ENCODE measurements at regions not wholly inside any gene's neighbourhood (a gene's known extent, or its start where the extent isn't known, plus 50 kb on each side); places are given as distances from the start of the nearest gene placed in this dataset.
A peak's percentile ranks its signal among the peaks of the same experiment; 100 is the strongest.

DNA sequence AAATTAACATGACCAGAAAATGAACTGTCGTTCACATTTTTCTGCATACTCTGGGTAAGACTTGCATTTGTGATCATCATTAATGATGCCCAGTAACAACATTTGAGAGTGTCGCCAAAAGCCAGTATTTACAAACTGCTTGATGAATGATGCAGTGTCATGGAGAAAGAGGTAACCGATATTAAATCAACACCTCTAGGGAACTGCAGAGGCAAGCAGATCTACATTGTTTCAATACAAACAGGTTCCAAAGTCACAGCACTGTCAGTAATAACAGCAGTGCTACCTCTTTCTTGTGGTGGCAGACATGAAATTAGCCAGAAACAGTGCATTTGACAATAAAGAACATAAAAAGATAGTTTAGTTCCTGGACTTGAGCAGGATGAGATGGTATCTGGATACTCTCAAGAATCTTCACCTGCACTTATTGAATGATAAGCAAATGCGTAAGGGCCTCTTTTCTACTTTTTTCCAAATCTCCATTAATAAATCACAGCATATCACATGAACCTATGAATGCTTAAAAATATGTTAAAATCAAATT is 456.6 kb downstream of the ARHGEF28 start:
- WGBS, 10 experiments: 62 to 100% (median 90%) methylated on average over 1 to 4 of the region's 4 CpGs; no CpG with 5 or more reads in 1 of the 10 experiments
- in situ Hi-C loops (cut with MboI; ENCODE audit: low pct_unique_long_range_greater_than_20kb in 2 of 9, low sequenced_read_pairs in 9 of 9, unreplicated experiment in 9 of 9): no loop called here
- no peak overlapping the region for H3K4me3 ChIP-seq
- ATAC-seq (replicated peaks in 6 of 8): peak in 3 of 8 experiments; percentile 22 to 77 (median 33)
- no peak overlapping the region for H3K27ac ChIP-seq
- H3K4me1 ChIP-seq (replicated peaks in 1 of 2): peaks cover 10 to 14% of the 10 kb centered on the region in 2 donors

DNA sequence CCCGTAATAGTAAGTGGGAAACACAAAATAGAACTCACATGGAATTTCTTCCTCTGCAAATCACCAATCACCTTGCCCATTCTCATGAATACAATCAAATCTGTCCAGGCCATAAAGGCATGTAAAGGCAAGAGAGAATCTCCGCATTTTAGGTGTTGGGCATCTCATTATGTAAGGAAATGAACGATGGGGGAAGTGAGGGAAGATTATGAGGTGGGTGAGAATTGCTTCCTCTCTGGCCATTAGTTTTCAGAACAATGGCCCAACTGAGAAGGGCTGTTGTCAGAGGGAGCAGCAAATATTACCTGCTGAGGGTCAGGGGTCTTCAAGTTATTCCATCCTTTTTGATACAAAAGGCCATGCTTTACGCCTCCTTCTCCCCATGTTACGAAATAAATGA is 455.1 kb downstream of the ARHGEF28 start:
- no peak overlapping the region for H3K4me3 ChIP-seq
- 65 to 100% (median 88%) methylated on average over 1 to 5 of the region's 5 CpGs; no CpG with 5 or more reads in 1 of the 10 experiments for WGBS, 10 experiments
- ATAC-seq (replicated peaks in 6 of 8): no peak
- peaks cover 10 to 14% of the 10 kb centered on the region in 2 donors for H3K4me1 ChIP-seq (replicated peaks in 1 of 2)
- no peak overlapping the region for H3K27ac ChIP-seq
- in situ Hi-C loops (cut with MboI; ENCODE audit: low pct_unique_long_range_greater_than_20kb in 2 of 9, low sequenced_read_pairs in 9 of 9, unreplicated experiment in 9 of 9): no loop called here

DNA sequence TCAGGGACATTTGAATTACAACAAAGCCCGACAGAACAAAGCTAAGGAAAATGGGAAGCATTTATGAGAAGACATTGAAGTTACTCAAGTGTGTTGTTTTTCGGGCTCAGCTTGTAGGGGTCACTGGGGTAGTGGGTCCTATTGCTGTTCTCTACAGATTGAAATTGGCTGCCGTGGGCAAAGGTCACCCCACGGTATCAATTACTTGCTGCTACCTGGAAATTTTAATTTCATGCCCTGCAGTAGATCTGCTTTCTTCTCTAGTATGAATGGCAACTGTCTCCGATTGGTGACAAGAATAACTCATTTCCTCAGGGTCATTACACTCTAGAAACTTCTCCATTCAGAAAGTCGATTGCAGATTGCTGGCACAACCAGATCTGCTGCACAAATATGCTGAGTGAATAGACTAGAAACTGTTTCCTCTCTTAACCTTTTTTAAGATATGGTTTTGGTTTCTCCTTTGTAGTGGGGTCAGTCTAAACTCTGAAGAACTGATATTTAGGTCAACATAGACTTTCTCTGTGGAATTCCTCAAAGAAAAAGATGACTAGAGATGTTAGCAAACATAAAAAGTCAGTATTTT is 454.1 kb downstream of the ARHGEF28 start:
- ATAC-seq (replicated peaks in 6 of 8): no peak

DNA sequence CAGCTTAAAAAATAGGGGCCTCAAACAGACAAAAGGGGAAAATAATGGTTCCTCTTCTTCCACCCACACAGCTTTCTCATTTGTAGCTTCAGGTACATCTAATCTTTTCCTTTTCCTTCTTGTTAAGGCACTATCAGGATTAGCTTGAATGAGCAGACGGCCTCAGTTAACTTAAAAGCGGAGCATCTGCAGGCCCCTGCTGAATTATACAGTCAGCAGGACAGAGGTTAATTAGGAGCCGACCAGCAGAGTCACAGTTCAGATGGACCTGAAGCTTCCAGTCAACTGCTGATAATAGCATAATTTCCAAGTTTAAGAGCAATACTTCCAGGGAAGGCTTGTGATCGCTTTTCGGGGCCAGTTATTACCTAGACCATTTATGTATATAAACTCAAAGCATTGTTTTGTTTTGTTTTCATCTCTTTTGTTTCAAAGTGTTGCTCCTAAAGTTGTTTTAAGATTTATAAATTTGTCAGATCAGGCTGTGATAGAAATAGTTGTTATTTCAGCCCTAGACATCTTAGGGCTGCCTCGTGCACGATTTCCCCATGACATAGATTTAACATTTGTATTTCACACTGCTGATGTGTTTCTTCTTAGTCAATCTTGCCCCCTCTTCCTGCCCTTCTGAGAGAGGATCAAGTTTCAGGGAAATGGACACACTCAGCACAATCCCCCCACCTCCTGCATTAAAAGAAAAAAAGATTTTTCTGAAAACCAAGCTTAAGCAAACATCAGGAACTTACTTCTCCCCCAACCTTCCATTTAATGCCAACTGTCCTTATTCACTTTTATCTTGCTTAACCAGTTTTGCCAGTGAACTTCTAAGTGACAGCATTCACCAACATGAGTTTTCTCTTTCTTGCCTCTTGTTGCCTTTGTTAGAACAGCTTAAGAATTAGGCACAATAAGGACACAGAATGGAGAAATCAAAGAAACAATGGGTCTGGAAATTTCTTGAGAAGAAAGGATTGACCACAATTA is 449.8 kb downstream of the ARHGEF28 start:
- H3K4me1 ChIP-seq (replicated peaks in 1 of 2): no peaks in the 10 kb centered on the region
- no peak for ATAC-seq (replicated peaks in 6 of 8)
- no peak overlapping the region for H3K4me3 ChIP-seq
- in situ Hi-C loops (cut with MboI; ENCODE audit: low pct_unique_long_range_greater_than_20kb in 2 of 9, low sequenced_read_pairs in 9 of 9, unreplicated experiment in 9 of 9): no loop called here
- no peak overlapping the region for H3K27ac ChIP-seq
- 29 to 79% (median 53%) methylated on average over 3 to 7 of the region's 7 CpGs for WGBS, 10 experiments

More for the DNA sequence above, 454.1 kb downstream of the ARHGEF28 start:
- Histone ChIP-seq H3K4me3 (no peak overlapping the region), H3K27ac (no peak overlapping the region), H3K4me1 (replicated peaks in 1 of 2) (peaks cover 10 to 14% of the 10 kb centered on the region in 2 donors)
- in situ Hi-C loops (cut with MboI; ENCODE audit: low pct_unique_long_range_greater_than_20kb in 2 of 9, low sequenced_read_pairs in 9 of 9, unreplicated experiment in 9 of 9): no loop called here
- 48 to 100% (median 85%) methylated on average over 1 to 6 of the region's 6 CpGs for WGBS, 10 experiments

DNA sequence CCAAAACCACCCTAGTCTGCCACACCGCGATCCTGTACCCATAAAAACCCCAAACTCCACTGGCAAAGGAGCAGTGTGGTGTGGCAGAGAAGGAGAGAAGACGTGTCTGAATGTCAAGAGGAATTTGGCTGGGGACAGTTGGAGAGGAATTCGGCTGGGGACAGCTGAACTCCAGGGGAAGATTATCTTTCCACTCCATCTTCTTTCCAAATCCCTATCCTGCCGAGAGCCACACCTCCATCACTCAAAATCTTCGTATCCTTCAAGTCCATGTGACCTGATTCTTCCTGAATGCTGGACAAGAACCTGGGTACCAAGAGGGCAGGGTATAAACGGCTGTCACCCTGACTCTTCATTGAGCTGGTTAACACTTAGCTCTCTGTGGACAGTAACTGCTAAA is 448.1 kb downstream of the ARHGEF28 start:
- no peaks in the 10 kb centered on the region for H3K4me1 ChIP-seq (replicated peaks in 1 of 2)
- in situ Hi-C loops (cut with MboI; ENCODE audit: low pct_unique_long_range_greater_than_20kb in 2 of 9, low sequenced_read_pairs in 9 of 9, unreplicated experiment in 9 of 9): no loop called here
- no peak overlapping the region for H3K4me3 ChIP-seq
- H3K27ac ChIP-seq: no peak overlapping the region
- WGBS, 10 experiments: 92 to 100% (median 96%) methylated on average over 2 to 5 of the region's 7 CpGs; no CpG with 5 or more reads in 5 of the 10 experiments
- ATAC-seq (replicated peaks in 6 of 8): no peak

DNA sequence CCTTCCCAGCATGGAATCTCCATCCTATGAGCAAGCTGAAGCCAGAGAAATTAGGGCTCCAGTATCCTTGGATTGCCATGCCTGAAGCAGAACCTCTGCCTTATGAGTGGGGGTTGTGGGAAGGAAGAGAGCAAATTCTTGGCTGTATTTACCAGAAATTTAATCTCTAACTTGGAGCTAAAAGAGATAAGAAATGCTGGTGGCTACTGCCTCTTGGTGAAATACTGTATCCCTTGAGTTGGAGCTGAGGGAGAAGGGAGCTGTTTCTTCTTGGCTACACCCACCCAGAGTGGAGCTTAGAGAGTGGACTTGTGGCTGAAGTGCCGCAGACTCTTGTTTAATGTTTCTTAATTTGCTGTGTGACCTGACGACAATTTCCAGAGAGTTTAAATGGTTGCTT is 447.3 kb downstream of the ARHGEF28 start:
- no peak for ATAC-seq (replicated peaks in 6 of 8)
- WGBS, 10 experiments: 83 to 100% (median 100%) methylated on average over 1 to 2 of the region's 2 CpGs; no CpG with 5 or more reads in 1 of the 10 experiments
- in situ Hi-C loops (cut with MboI; ENCODE audit: low pct_unique_long_range_greater_than_20kb in 2 of 9, low sequenced_read_pairs in 9 of 9, unreplicated experiment in 9 of 9): no loop called here
- Histone ChIP-seq H3K4me1 (replicated peaks in 1 of 2) (no peaks in the 10 kb centered on the region), H3K27ac (no peak overlapping the region), H3K4me3 (no peak overlapping the region)

DNA sequence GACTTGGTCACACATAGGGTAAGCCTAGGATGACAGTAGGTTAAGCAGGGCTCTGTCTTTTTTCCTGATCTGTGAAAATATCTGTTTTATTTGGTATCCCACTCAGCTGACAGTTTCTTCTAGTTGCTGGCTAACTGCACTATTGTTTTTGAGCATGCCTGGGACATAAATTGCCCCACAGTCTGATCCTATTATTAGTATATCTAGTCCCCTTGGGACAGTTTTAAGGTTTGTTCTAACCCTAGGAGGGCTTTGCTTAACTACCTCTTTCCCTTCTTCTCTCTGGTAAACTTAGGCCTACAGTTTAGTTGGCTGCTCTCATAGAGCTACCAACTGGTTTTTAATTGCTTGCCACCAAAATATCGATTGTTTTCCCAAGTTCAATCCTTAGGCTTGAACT is 446.6 kb downstream of the ARHGEF28 start:
- Histone ChIP-seq H3K4me1 (replicated peaks in 1 of 2) (no peaks in the 10 kb centered on the region), H3K27ac (no peak overlapping the region), H3K4me3 (no peak overlapping the region)
- ATAC-seq (replicated peaks in 6 of 8): no peak
- in situ Hi-C loops (cut with MboI; ENCODE audit: low pct_unique_long_range_greater_than_20kb in 2 of 9, low sequenced_read_pairs in 9 of 9, unreplicated experiment in 9 of 9): no loop called here
- 83 to 100% (median 100%) methylated on average over 1 of the region's 1 CpG; no CpG with 5 or more reads in 4 of the 10 experiments for WGBS, 10 experiments

DNA sequence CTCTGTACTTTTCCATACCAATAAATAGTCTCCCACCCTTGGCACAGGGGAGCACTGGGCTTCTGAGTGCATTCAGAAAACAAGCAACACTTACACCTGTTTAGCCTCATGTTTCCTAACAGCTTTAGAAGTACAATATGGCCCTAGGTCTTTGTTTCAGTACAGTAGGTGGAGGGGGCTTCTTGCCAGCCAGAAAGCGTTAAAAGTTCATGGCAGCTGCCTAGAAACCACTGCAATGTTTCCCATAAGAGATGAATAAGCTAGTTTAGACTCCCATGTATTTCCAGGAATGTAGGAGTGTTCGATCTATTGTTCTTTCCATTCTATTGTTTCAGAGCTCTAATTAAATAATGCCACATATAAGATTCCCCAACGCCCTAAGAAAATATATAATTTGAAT is 444.8 kb downstream of the ARHGEF28 start:
- no peak overlapping the region for H3K4me3 ChIP-seq
- WGBS, 10 experiments: 67 to 100% (median 100%) methylated on average over 1 to 3 of the region's 3 CpGs; no CpG with 5 or more reads in 4 of the 10 experiments
- no peak overlapping the region for H3K27ac ChIP-seq
- H3K4me1 ChIP-seq (replicated peaks in 1 of 2): no peaks in the 10 kb centered on the region
- no peak for ATAC-seq (replicated peaks in 6 of 8)
- in situ Hi-C loops (cut with MboI; ENCODE audit: low pct_unique_long_range_greater_than_20kb in 2 of 9, low sequenced_read_pairs in 9 of 9, unreplicated experiment in 9 of 9): no loop called here

DNA sequence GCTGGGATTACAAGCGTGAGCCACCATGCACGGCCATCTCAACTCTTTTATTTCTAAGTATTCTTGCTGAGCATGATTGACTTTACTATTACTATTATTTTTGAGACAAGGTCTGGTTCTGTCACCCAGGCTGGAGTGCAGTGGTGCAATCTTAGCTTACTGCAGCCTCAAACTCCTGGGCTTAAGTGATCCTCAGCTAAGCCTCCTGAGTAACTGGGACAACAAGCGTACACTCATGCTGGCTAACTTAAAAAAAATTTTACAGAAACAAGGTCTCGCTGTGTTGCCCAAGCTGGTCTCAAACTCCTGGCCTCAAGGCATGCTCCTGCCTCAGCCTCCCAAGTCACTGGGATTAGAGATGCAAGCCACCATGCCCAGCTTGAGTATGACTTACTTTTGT is 443.7 kb downstream of the ARHGEF28 start:
- ATAC-seq (replicated peaks in 6 of 8): no peak
- WGBS, 10 experiments: 17 to 100% (median 89%) methylated on average over 1 to 4 of the region's 4 CpGs; no CpG with 5 or more reads in 1 of the 10 experiments
- H3K4me3 ChIP-seq: no peak overlapping the region
- H3K27ac ChIP-seq: no peak overlapping the region
- no peaks in the 10 kb centered on the region for H3K4me1 ChIP-seq (replicated peaks in 1 of 2)
- in situ Hi-C loops (cut with MboI; ENCODE audit: low pct_unique_long_range_greater_than_20kb in 2 of 9, low sequenced_read_pairs in 9 of 9, unreplicated experiment in 9 of 9): no loop called here

DNA sequence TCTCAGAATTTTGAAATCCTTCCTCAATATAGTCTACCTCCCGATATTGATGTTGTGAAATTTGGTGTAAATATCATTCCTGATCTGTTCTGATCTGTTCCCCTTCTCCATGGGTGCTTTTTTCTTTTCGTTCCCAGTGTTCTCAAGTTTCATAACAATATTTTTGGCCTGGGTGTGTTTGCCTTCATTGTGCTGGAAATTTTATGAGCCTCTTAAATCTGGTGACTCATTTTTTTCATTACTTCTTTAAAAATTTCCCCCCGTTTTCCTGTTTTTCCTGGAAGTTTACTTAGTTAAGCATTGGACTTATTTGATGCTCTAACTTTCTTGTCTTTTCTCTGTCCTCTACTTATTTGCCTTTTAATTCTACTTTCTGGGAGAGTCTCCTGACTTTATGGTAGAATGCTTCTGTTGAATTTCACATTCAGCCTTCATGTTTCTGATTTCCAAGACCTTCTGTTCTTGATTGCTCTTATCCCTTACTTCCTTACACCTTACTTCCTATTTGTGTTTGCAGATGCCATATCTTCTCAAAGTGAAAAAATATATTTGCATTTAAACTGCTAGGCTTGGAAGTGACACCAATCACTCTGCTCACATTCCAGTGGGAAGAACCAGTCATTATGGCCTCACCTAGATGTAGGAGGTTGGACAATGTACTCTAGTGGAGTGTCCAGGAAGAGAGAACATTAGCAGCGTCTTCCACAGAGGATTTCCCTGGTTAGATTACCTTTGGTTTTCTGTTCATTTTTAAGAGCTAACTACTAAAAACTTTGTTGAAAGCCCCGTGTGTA is 441.9 kb downstream of the ARHGEF28 start:
- H3K4me3 ChIP-seq: no peak overlapping the region
- in situ Hi-C loops (cut with MboI; ENCODE audit: low pct_unique_long_range_greater_than_20kb in 2 of 9, low sequenced_read_pairs in 9 of 9, unreplicated experiment in 9 of 9): no loop called here
- H3K27ac ChIP-seq: no peak overlapping the region
- no peaks in the 10 kb centered on the region for H3K4me1 ChIP-seq (replicated peaks in 1 of 2)
- WGBS, 10 experiments: 34 to 95% (median 73%) methylated on average over 2 to 5 of the region's 5 CpGs
- no peak for ATAC-seq (replicated peaks in 6 of 8)

DNA sequence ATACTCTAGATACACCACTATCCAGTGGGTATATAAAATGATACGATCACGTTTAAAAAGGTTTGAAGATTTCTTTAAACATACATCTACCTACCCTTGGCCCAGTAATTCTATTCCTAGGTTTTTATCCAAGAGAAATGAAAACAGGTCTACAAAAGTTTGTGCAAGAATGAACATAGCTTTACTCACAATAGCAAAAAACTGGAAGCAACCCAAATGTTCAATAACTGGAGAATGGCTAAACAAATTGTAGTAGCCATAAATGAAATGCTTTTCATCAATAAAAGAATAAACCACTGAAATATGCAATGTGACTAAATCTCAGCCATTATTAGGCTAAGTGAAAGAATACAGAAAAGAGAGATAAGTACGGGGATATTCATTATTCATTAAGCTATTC is 438.9 kb downstream of the ARHGEF28 start:
- 77 to 100% (median 94%) methylated on average over 1 to 3 of the region's 3 CpGs; no CpG with 5 or more reads in 1 of the 10 experiments for WGBS, 10 experiments

DNA sequence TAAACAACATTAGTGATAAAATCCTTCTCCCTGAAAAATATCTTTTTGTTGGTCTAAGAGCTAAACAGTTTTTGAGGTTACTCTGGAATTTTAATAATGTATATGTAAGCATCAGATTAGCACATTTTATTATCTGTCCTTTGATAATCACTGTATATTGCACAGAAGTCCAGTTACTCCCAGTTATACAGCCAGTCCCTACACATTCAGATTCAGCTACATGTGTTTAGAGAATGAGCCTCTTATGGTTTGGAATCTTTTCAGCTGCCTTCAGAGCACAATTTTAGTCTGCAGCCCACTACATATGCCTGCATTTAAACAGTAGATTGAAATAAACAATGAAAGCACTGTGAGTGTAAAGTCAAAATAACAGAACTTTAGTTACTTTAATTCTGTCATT is 438.2 kb downstream of the ARHGEF28 start:
- no peak for ATAC-seq (replicated peaks in 6 of 8)
- Histone ChIP-seq H3K4me3 (no peak overlapping the region), H3K4me1 (replicated peaks in 1 of 2) (no peaks in the 10 kb centered on the region), H3K27ac (no peak overlapping the region)
- in situ Hi-C loops (cut with MboI; ENCODE audit: low pct_unique_long_range_greater_than_20kb in 2 of 9, low sequenced_read_pairs in 9 of 9, unreplicated experiment in 9 of 9): no loop called here

More for the DNA sequence above, 438.9 kb downstream of the ARHGEF28 start:
- no peak for ATAC-seq (replicated peaks in 6 of 8)
- H3K4me3 ChIP-seq: no peak overlapping the region
- H3K4me1 ChIP-seq (replicated peaks in 1 of 2): no peaks in the 10 kb centered on the region
- in situ Hi-C loops (cut with MboI; ENCODE audit: low pct_unique_long_range_greater_than_20kb in 2 of 9, low sequenced_read_pairs in 9 of 9, unreplicated experiment in 9 of 9): no loop called here
- H3K27ac ChIP-seq: no peak overlapping the region
